ENCODE measurements at regions not wholly inside any gene's neighbourhood (a gene's known extent, or its start where the extent isn't known, plus 50 kb on each side); places are given as distances from the start of the nearest gene placed in this dataset.
A peak's percentile ranks its signal among the peaks of the same experiment; 100 is the strongest.

DNA sequence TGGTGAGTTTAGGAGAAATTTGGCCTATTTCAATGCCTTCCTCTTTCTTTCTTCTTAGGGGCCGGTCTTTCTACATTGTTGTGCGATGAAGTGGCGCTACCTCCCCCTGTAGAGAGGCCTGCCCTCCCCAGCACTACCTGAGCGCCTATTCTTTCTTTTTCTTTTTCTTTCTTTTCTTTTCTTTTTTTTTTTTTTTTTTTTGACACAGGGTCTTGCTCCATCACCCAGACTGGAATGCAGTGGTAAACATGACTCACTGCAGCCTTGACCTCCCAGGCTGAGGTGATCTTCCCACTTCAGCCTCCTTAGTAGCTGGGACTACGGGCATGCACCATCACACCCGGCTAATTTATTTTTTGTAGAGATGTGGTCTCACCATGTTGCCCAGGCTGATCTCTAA, 136.1 kb upstream of the MAX start (continued):
- TF ChIP-seq ZNF326 (CRISPR knock-in tag; IDR thresholded peaks at IDR 0.05; ENCODE audit: borderline replicate concordance) = no peak
- TF ChIP-seq ZUFSP (CRISPR knock-in tag; IDR thresholded peaks at IDR 0.05; ENCODE audit: borderline replicate concordance) = no peak
- TF ChIP-seq, protein P1, sequence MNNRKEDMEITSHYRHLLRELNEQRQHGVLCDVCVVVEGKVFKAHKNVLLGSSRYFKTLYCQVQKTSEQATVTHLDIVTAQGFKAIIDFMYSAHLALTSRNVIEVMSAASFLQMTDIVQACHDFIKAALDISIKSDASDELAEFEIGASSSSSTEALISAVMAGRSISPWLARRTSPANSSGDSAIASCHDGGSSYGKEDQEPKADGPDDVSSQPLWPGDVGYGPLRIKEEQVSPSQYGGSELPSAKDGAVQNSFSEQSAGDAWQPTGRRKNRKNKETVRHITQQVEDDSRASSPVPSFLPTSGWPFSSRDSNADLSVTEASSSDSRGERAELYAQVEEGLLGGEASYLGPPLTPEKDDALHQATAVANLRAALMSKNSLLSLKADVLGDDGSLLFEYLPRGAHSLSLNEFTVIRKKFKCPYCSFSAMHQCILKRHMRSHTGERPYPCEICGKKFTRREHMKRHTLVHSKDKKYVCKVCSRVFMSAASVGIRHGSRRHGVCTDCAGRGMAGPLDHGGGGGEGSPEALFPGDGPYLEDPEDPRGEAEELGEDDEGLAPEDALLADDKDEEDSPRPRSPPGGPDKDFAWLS (CRISPR knock-in tag; IDR thresholded peaks at IDR 0.05; ENCODE audit: borderline replicate concordance) = no peak
- no peak for TF ChIP-seq THAP8 (CRISPR knock-in tag; IDR thresholded peaks at IDR 0.05; ENCODE audit: borderline replicate concordance)
- no peak for TF ChIP-seq MBD4 (IDR thresholded peaks at IDR 0.05; ENCODE audit: borderline replicate concordance, low read length)
- no peak for TF ChIP-seq ZNF12 (CRISPR knock-in tag; IDR thresholded peaks at IDR 0.05)
- TF ChIP-seq KDM4B (CRISPR knock-in tag; IDR thresholded peaks at IDR 0.05) = no peak
- no peak for TF ChIP-seq ZNF3 (CRISPR knock-in tag; IDR thresholded peaks at IDR 0.05)
- TF ChIP-seq ATF1 (CRISPR knock-in tag; IDR thresholded peaks at IDR 0.05) = no peak
- TF ChIP-seq ISL2 (CRISPR knock-in tag; IDR thresholded peaks at IDR 0.05) = no peak; the same call in 1 of the 2 replicates
- TF ChIP-seq SRY (CRISPR knock-in tag; IDR thresholded peaks at IDR 0.05) = no peak
- no peak for TF ChIP-seq BHLHE40 (IDR thresholded peaks at IDR 0.05; ENCODE audit: low read length)
- TF ChIP-seq DNMT3B (CRISPR knock-in tag; conservative IDR thresholded peaks at IDR 0.05) = no peak
- TF ChIP-seq ZNF121 (CRISPR knock-in tag; IDR thresholded peaks at IDR 0.05) = no peak
- TF ChIP-seq ZNF205 (CRISPR knock-in tag; IDR thresholded peaks at IDR 0.05) = no peak
- no peak for TF ChIP-seq KLF11 (CRISPR knock-in tag; IDR thresholded peaks at IDR 0.05)
- TF ChIP-seq, protein P2, sequence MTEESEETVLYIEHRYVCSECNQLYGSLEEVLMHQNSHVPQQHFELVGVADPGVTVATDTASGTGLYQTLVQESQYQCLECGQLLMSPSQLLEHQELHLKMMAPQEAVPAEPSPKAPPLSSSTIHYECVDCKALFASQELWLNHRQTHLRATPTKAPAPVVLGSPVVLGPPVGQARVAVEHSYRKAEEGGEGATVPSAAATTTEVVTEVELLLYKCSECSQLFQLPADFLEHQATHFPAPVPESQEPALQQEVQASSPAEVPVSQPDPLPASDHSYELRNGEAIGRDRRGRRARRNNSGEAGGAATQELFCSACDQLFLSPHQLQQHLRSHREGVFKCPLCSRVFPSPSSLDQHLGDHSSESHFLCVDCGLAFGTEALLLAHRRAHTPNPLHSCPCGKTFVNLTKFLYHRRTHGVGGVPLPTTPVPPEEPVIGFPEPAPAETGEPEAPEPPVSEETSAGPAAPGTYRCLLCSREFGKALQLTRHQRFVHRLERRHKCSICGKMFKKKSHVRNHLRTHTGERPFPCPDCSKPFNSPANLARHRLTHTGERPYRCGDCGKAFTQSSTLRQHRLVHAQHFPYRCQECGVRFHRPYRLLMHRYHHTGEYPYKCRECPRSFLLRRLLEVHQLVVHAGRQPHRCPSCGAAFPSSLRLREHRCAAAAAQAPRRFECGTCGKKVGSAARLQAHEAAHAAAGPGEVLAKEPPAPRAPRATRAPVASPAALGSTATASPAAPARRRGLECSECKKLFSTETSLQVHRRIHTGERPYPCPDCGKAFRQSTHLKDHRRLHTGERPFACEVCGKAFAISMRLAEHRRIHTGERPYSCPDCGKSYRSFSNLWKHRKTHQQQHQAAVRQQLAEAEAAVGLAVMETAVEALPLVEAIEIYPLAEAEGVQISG (CRISPR knock-in tag; IDR thresholded peaks at IDR 0.05) = no peak
- peak; percentile 81; the same call in 1 of the 2 replicates for TF ChIP-seq JUNB (CRISPR knock-in tag; IDR thresholded peaks at IDR 0.05; ENCODE audit: borderline replicate concordance)
- no peak for TF ChIP-seq ZNF607 (CRISPR knock-in tag; IDR thresholded peaks at IDR 0.05; ENCODE audit: borderline replicate concordance)
- 0 out of 2 replicates have a peak, but pooled peaks have one; percentile 52 for TF ChIP-seq HMG20A (CRISPR knock-in tag; IDR thresholded peaks at IDR 0.05; ENCODE audit: borderline replicate concordance)
- TF ChIP-seq ZNF331 (CRISPR knock-in tag; IDR thresholded peaks at IDR 0.05) = 0 out of 2 replicates have a peak, but pooled peaks have one; percentile 16
- TF ChIP-seq, protein P3, sequence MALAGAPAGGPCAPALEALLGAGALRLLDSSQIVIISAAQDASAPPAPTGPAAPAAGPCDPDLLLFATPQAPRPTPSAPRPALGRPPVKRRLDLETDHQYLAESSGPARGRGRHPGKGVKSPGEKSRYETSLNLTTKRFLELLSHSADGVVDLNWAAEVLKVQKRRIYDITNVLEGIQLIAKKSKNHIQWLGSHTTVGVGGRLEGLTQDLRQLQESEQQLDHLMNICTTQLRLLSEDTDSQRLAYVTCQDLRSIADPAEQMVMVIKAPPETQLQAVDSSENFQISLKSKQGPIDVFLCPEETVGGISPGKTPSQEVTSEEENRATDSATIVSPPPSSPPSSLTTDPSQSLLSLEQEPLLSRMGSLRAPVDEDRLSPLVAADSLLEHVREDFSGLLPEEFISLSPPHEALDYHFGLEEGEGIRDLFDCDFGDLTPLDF (CRISPR knock-in tag; IDR thresholded peaks at IDR 0.05) = no peak
- peak; percentile 84 for TF ChIP-seq FOXO1 (CRISPR knock-in tag; IDR thresholded peaks at IDR 0.05)
- TF ChIP-seq RXRB (CRISPR knock-in tag; IDR thresholded peaks at IDR 0.05; ENCODE audit: borderline replicate concordance) = peak; percentile 71
- TF ChIP-seq ZNF703 (CRISPR knock-in tag; IDR thresholded peaks at IDR 0.05; ENCODE audit: borderline replicate concordance) = no peak
- TF ChIP-seq FOXK1 (CRISPR knock-in tag; IDR thresholded peaks at IDR 0.05; ENCODE audit: borderline replicate concordance, low read depth) = peak; percentile 42; the same call in 1 of the 2 replicates
